Islet precursor cell (in vitro differentiated cells): ENCODE measurements at regions not wholly inside any gene's neighbourhood (a gene's known extent, or its start where the extent isn't known, plus 50 kb on each side); places are given as distances from the start of the nearest gene placed in this dataset.
A peak's percentile ranks its signal among the peaks of the same experiment; 100 is the strongest.

Experiments
- DNase-seq: peaks from one replicate; pipeline ENCODE4 v3.0.0-alpha.2; 2018

GRCh38 chr10:28930514-28931495, 253.5 kb downstream of the BAMBI start:
- DNase-seq: no peak

GRCh38 chr10:28935061-28935460, 257.7 kb downstream of the BAMBI start:
- no peak for DNase-seq

GRCh38 chr10:28937959-28938358, 260.6 kb downstream of the BAMBI start:
- no peak for DNase-seq

GRCh38 chr10:28938745-28939144, 261.4 kb downstream of the BAMBI start:
- no peak for DNase-seq

GRCh38 chr10:28939281-28940157, 262.2 kb downstream of the BAMBI start:
- DNase-seq: peak; percentile 94

- DNase-seq: no peak
These were observed 263.0 kb downstream of the BAMBI start for GRCh38 chr10:28940158-28940888.

- no peak for DNase-seq
These were observed 264.7 kb downstream of the BAMBI start for GRCh38 chr10:28942012-28942411.

GRCh38 chr10:28945959-28946358, 268.6 kb downstream of the BAMBI start:
- DNase-seq: no peak

- DNase-seq: no peak
These were observed 269.2 kb downstream of the BAMBI start for GRCh38 chr10:28946479-28946878.

- DNase-seq: no peak
These were observed 269.9 kb downstream of the BAMBI start for GRCh38 chr10:28947171-28947570.

GRCh38 chr10:28948046-28948445, 270.7 kb downstream of the BAMBI start:
- DNase-seq: no peak

- DNase-seq: no peak
These were observed 272.0 kb downstream of the BAMBI start for GRCh38 chr10:28949005-28950004.

GRCh38 chr10:28951484-28951883, 274.2 kb downstream of the BAMBI start:
- DNase-seq: no peak

GRCh38 chr10:28952523-28952922, 275.2 kb downstream of the BAMBI start:
- DNase-seq: no peak

- no peak for DNase-seq
These were observed 276.9 kb downstream of the BAMBI start for GRCh38 chr10:28954211-28954610.

GRCh38 chr10:28958468-28958867, 281.1 kb downstream of the BAMBI start:
- no peak for DNase-seq

GRCh38 chr10:28959850-28960501, 282.7 kb downstream of the BAMBI start:
- DNase-seq: no peak

GRCh38 chr10:28962768-28963167, 285.4 kb downstream of the BAMBI start:
- no peak for DNase-seq

GRCh38 chr10:28963539-28964221, 286.4 kb downstream of the BAMBI start:
- no peak for DNase-seq

GRCh38 chr10:28965937-28966336, 288.6 kb downstream of the BAMBI start:
- DNase-seq: no peak
